Chondrocyte (in vitro differentiated cells): ENCODE measurements at regions not wholly inside any gene's neighbourhood (a gene's known extent, or its start where the extent isn't known, plus 50 kb on each side); places are given as distances from the start of the nearest gene placed in this dataset.
A peak's percentile ranks its signal among the peaks of the same experiment; 100 is the strongest.

Experiments
- DNase-seq: peaks from one replicate; pipeline ENCODE4 v3.0.0; 2021; ENCODE audit warnings: mixed read lengths, low spot score
- H3K27ac Mint-ChIP-seq: one replicate; pipeline ENCODE4 v1.8.0; 2021; ENCODE audit warnings: mild to moderate bottlenecking, moderate library complexity, mixed read lengths; ENCODE audit not compliant: unreplicated experiment
- H3K27me3 Mint-ChIP-seq: 2 replicates; pipeline ENCODE4 v1.8.0; 2021; ENCODE audit warnings: low read depth, mixed read lengths
- H3K36me3 Mint-ChIP-seq: 2 replicates; pipeline ENCODE4 v1.8.0; 2021; ENCODE audit warnings: low read depth, mixed read lengths
- H3K4me1 Mint-ChIP-seq: 2 replicates; pipeline ENCODE4 v1.8.0; 2021; ENCODE audit warnings: low read depth, mild to moderate bottlenecking, mixed read lengths
- H3K4me3 Mint-ChIP-seq: one replicate; pipeline ENCODE4 v1.8.0; 2021; ENCODE audit warnings: mild to moderate bottlenecking, moderate library complexity, mixed read lengths; ENCODE audit not compliant: unreplicated experiment
- H3K9me3 Mint-ChIP-seq: 2 replicates; pipeline ENCODE4 v1.8.0; 2021; ENCODE audit warnings: low read depth, mixed read lengths
- CTCF ChIP-seq: fragments of 200-600 bp; sonication (generic); IDR thresholded peaks from 2 replicates; pipeline ENCODE4 v1.5.0; 2021; ENCODE audit warnings: antibody characterized with exemption, mild to moderate bottlenecking, moderate library complexity

GRCh38 chr6:141173529-141173928 lies 959.2 kb upstream of the GJE1 start:
- Mint-ChIP-seq H3K4me3 (no peak overlapping the region), H3K9me3 (no peaks in the 10 kb centered on the region), H3K4me1 (peaks cover 7% of the 10 kb centered on the region), H3K27ac (no peak overlapping the region), H3K27me3 (no peaks in the 10 kb centered on the region), H3K36me3 (no peaks in the 10 kb centered on the region)
- TF ChIP-seq CTCF = no peak
- no peak for DNase-seq

- no peaks in the 10 kb centered on the region for H3K27me3 Mint-ChIP-seq
- DNase-seq = no peak
- H3K4me3 Mint-ChIP-seq = no peak overlapping the region
- no peak for TF ChIP-seq CTCF
- H3K9me3 Mint-ChIP-seq = no peaks in the 10 kb centered on the region
- H3K27ac Mint-ChIP-seq = no peak overlapping the region
- no peaks in the 10 kb centered on the region for H3K36me3 Mint-ChIP-seq
- peaks cover 7% of the 10 kb centered on the region for H3K4me1 Mint-ChIP-seq
Measured at GRCh38 chr6:141169419-141169818, 963.3 kb upstream of the GJE1 start.

GRCh38 chr6:141167945-141168344 lies 964.8 kb upstream of the GJE1 start:
- H3K27me3 Mint-ChIP-seq = no peaks in the 10 kb centered on the region
- H3K36me3 Mint-ChIP-seq = no peaks in the 10 kb centered on the region
- H3K4me1 Mint-ChIP-seq = peaks cover 7% of the 10 kb centered on the region
- H3K9me3 Mint-ChIP-seq = no peaks in the 10 kb centered on the region
- no peak overlapping the region for H3K27ac Mint-ChIP-seq
- H3K4me3 Mint-ChIP-seq = no peak overlapping the region
- no peak for TF ChIP-seq CTCF
- DNase-seq = peak; percentile 83

GRCh38 chr6:141165002-141165665 lies 967.6 kb upstream of the GJE1 start:
- Mint-ChIP-seq H3K4me3 (no peak overlapping the region), H3K4me1 (peaks cover 7% of the 10 kb centered on the region), H3K27ac (no peak overlapping the region), H3K36me3 (no peaks in the 10 kb centered on the region), H3K27me3 (no peaks in the 10 kb centered on the region), H3K9me3 (no peaks in the 10 kb centered on the region)
- DNase-seq = no peak
- no peak for TF ChIP-seq CTCF

- Mint-ChIP-seq H3K36me3 (no peaks in the 10 kb centered on the region), H3K27me3 (no peaks in the 10 kb centered on the region), H3K4me3 (no peak overlapping the region), H3K4me1 (peaks cover 2% of the 10 kb centered on the region), H3K27ac (no peak overlapping the region), H3K9me3 (no peaks in the 10 kb centered on the region)
- no peak for DNase-seq
- no peak for TF ChIP-seq CTCF
Measured at GRCh38 chr6:141164042-141164743, 968.5 kb upstream of the GJE1 start.
